Neural cell (in vitro differentiated cells): ENCODE measurements at regions not wholly inside any gene's neighbourhood (a gene's known extent, or its start where the extent isn't known, plus 50 kb on each side); places are given as distances from the start of the nearest gene placed in this dataset.

Experiments
- CTCF ChIP-seq: fragments of 450-650 bp; IDR thresholded peaks from 2 replicates; pipeline ENCODE4 v1.5.1; 2014; ENCODE audit warnings: antibody characterized with exemption, mild to moderate bottlenecking, moderate library complexity; ENCODE audit not compliant: poor library complexity, severe bottlenecking
- EP300 ChIP-seq: fragments of 450-650 bp; conservative IDR thresholded peaks from 2 replicates; pipeline ENCODE4 v1.6.1; 2014; ENCODE audit warnings: antibody characterized with exemption, mild to moderate bottlenecking, moderate library complexity; ENCODE audit not compliant: poor library complexity, severe bottlenecking
- EZH2 ChIP-seq: fragments of 200-600, 300-800 bp; shearing (Covaris generic), sonication (generic); IDR thresholded peaks from 2 replicates; pipeline ENCODE4 v1.6.1; 2014; ENCODE audit warnings: antibody characterized with exemption, low read length, borderline replicate concordance, mild to moderate bottlenecking; ENCODE audit not compliant: insufficient read depth, poor library complexity, severe bottlenecking
- POLR2AphosphoS5 ChIP-seq: IDR thresholded peaks from 2 replicates; pipeline ENCODE4 v1.6.1; 2012
- REST ChIP-seq: IDR thresholded peaks from 2 replicates; pipeline ENCODE4 v1.6.1; 2012; ENCODE audit warnings: borderline replicate concordance
- SMC3 ChIP-seq: fragments of 450-650 bp; conservative IDR thresholded peaks from 2 replicates; pipeline ENCODE4 v1.6.1; 2014; ENCODE audit warnings: antibody characterized with exemption, mild to moderate bottlenecking, moderate library complexity; ENCODE audit not compliant: poor library complexity

GRCh38 chr16:51402785-51403184 lies 251.7 kb upstream of the SALL1 start:
- TF ChIP-seq POLR2AphosphoS5 = no peak
- TF ChIP-seq CTCF = no peak
- no peak for TF ChIP-seq SMC3
- TF ChIP-seq REST = no peak
- no peak for TF ChIP-seq EZH2
- TF ChIP-seq EP300 = no peak
